ENCODE measurements at regions not wholly inside any gene's neighbourhood (a gene's known extent, or its start where the extent isn't known, plus 50 kb on each side); places are given as distances from the start of the nearest gene placed in this dataset.
"Not testable (repeated sequence)": the region's sequence is repeated elsewhere in the genome, so short reads cannot be mapped to it uniquely, and the experiment has no call there.

DNA sequence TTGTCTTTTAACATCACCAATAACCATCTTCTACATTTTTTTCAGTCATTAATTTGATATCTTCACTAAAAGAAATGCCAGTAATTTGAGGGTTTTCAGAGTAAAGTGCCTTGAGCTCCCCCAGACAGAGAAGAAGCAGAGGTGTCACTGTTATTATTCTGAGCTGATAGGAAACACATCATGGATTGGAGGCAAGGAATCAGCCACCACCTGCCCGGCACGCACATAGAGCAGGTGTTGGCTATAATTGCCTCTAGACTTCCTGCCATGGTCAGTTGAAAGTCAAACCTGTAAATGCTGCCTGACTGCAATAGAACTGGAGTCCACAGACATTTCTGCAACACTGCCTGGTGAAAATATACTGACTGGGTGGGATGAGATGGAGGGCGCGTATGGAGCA is 776.6 kb downstream of the UQCRFS1 start:
- Histone ChIP-seq H3K9ac (ENCODE audit: low read depth, low read length, poor library complexity, severe bottlenecking) (no peak overlapping the region), H3K9me3 (ENCODE audit: insufficient read depth, low read depth, low read length) (no peaks in the 10 kb centered on the region), H3K27me3 (ENCODE audit: insufficient read depth, low read length, poor library complexity, severe bottlenecking) (no peaks in the 10 kb centered on the region), H3F3A (ENCODE audit: low read depth) (no peaks in the 10 kb centered on the region), H4K20me1 (ENCODE audit: insufficient read depth, low read length, poor library complexity, severe bottlenecking) (no peaks in the 10 kb centered on the region), H3K4me2 (ENCODE audit: low read depth, low read length, poor library complexity, severe bottlenecking) (no peak overlapping the region), H3K4me3 (ENCODE audit: low read length, poor library complexity, severe bottlenecking) (no peak overlapping the region), H3K36me3 (ENCODE audit: insufficient read depth, low read length) (no peaks in the 10 kb centered on the region), H3K4me1 (ENCODE audit: insufficient read depth, low read length, poor library complexity, severe bottlenecking) (no peaks in the 10 kb centered on the region), H3K79me2 (ENCODE audit: insufficient read depth, low read length) (no peaks in the 10 kb centered on the region), H2AFZ (ENCODE audit: low read length) (no peak overlapping the region), H3K9me2 (replicated peaks; ENCODE audit: low read depth, low read length) (no peaks in the 10 kb centered on the region)
- no peak for TF ChIP-seq EZH2phosphoT487 (IDR thresholded peaks at IDR 0.05; ENCODE audit: borderline replicate concordance)
- TF ChIP-seq, protein P1, sequence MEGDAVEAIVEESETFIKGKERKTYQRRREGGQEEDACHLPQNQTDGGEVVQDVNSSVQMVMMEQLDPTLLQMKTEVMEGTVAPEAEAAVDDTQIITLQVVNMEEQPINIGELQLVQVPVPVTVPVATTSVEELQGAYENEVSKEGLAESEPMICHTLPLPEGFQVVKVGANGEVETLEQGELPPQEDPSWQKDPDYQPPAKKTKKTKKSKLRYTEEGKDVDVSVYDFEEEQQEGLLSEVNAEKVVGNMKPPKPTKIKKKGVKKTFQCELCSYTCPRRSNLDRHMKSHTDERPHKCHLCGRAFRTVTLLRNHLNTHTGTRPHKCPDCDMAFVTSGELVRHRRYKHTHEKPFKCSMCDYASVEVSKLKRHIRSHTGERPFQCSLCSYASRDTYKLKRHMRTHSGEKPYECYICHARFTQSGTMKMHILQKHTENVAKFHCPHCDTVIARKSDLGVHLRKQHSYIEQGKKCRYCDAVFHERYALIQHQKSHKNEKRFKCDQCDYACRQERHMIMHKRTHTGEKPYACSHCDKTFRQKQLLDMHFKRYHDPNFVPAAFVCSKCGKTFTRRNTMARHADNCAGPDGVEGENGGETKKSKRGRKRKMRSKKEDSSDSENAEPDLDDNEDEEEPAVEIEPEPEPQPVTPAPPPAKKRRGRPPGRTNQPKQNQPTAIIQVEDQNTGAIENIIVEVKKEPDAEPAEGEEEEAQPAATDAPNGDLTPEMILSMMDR (conservative IDR thresholded peaks at IDR 0.05; ENCODE audit: low read length) = no peak

DNA sequence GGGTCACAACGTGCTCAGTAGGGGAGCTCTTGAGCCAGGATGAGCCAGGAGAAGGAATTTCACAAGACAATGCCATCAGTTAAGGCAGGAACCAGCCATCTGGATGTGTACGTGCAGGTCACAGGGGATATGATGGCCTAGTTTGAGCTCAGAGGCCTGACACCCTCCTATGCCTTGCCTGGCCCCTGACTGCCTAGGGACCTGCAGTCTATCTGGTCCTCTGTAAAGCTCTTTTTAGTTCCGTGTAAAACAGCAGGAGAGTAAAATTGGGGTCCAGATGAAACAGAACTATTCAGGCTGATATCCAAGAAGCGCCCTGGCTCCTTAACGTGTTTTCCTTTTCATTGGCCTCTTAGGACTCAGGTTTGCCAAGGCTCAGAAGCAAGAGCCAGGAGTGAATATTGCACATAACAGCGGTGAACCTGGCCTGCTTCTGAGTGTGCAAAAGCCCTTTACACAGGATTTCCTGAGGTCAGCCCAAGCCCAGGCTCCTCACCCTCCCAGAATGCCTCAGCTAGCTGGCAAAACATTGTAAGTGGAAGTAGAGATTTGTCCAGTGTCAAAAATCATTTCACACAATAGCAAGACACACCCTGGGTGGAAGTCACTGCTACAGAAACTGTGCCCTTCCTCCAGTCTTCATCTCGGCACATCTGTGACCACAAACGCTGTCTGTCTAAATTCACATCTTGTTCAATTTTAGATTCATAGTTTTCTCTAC is 777.2 kb downstream of the UQCRFS1 start:
- Histone ChIP-seq H3K4me1 (ENCODE audit: insufficient read depth, low read length, poor library complexity, severe bottlenecking) (no peaks in the 10 kb centered on the region), H2AFZ (ENCODE audit: low read length) (no peak overlapping the region), H3K9me2 (replicated peaks; ENCODE audit: low read depth, low read length) (no peaks in the 10 kb centered on the region), H3K79me2 (ENCODE audit: insufficient read depth, low read length) (no peaks in the 10 kb centered on the region), H3F3A (ENCODE audit: low read depth) (no peaks in the 10 kb centered on the region), H3K4me2 (ENCODE audit: low read depth, low read length, poor library complexity, severe bottlenecking) (no peak overlapping the region), H3K9me3 (ENCODE audit: insufficient read depth, low read depth, low read length) (no peaks in the 10 kb centered on the region), H3K9ac (ENCODE audit: low read depth, low read length, poor library complexity, severe bottlenecking) (no peak overlapping the region), H3K36me3 (ENCODE audit: insufficient read depth, low read length) (no peaks in the 10 kb centered on the region), H4K20me1 (ENCODE audit: insufficient read depth, low read length, poor library complexity, severe bottlenecking) (no peaks in the 10 kb centered on the region), H3K4me3 (ENCODE audit: low read length, poor library complexity, severe bottlenecking) (no peak overlapping the region), H3K27me3 (ENCODE audit: insufficient read depth, low read length, poor library complexity, severe bottlenecking) (no peaks in the 10 kb centered on the region)
- TF ChIP-seq EZH2phosphoT487 (IDR thresholded peaks at IDR 0.05; ENCODE audit: borderline replicate concordance) = no peak
- TF ChIP-seq, protein P1 (conservative IDR thresholded peaks at IDR 0.05; ENCODE audit: low read length) = no peak

DNA sequence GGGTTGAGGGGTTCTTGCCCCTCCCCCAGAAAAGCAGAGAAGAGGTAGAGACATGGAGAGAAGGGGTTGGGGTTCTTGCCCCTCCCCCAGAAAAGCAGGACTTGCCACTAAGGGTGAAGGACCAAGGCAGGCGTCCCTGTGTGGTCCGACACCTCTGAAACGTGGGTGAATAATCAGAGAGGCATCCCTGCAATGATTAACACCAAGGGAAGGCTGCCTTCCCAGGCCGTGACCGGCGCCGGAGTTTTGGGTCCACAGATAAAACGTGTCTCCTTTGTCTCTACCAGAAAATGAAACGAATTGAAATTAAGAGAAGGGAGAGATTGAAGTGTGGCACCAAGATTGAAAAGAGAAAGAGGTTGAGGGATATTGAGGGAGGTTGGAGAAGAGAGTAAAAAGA is 778.2 kb downstream of the UQCRFS1 start:
- not testable (repeated sequence) for H3K9ac ChIP-seq (ENCODE audit: low read depth, low read length, poor library complexity, severe bottlenecking); H3K9me2 ChIP-seq (replicated peaks; ENCODE audit: low read depth, low read length); H3K4me1 ChIP-seq (ENCODE audit: insufficient read depth, low read length, poor library complexity, severe bottlenecking); H3F3A ChIP-seq (ENCODE audit: low read depth); H3K79me2 ChIP-seq (ENCODE audit: insufficient read depth, low read length); H3K4me3 ChIP-seq (ENCODE audit: low read length, poor library complexity, severe bottlenecking); H2AFZ ChIP-seq (ENCODE audit: low read length); H3K36me3 ChIP-seq (ENCODE audit: insufficient read depth, low read length); H3K27me3 ChIP-seq (ENCODE audit: insufficient read depth, low read length, poor library complexity, severe bottlenecking); H4K20me1 ChIP-seq (ENCODE audit: insufficient read depth, low read length, poor library complexity, severe bottlenecking); H3K9me3 ChIP-seq (ENCODE audit: insufficient read depth, low read depth, low read length); H3K4me2 ChIP-seq (ENCODE audit: low read depth, low read length, poor library complexity, severe bottlenecking)

DNA sequence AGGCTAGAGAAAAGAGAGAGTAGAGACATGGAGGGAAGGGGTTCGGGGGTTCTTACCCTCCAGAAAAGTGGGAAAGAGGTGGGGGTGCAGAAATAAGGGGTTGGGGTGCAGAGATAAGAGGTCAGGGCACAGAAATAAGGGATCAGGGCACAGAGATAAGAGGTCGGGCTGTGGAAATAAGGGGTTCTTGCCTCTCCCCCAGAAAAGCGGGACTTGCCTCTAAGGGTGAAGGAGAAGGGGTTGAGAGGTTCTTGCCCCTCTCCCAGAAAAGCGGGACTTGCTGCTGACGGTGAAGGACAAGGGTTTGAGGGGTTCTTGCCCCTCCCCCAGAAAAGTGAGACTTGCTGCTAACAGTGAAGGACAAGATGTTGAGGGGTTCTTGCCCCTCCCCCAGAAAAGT is 778.6 kb downstream of the UQCRFS1 start:
- H3K4me3 ChIP-seq (ENCODE audit: low read length, poor library complexity, severe bottlenecking); H4K20me1 ChIP-seq (ENCODE audit: insufficient read depth, low read length, poor library complexity, severe bottlenecking); H3K4me1 ChIP-seq (ENCODE audit: insufficient read depth, low read length, poor library complexity, severe bottlenecking); H3K36me3 ChIP-seq (ENCODE audit: insufficient read depth, low read length); H3F3A ChIP-seq (ENCODE audit: low read depth); H3K9me2 ChIP-seq (replicated peaks; ENCODE audit: low read depth, low read length); H3K9ac ChIP-seq (ENCODE audit: low read depth, low read length, poor library complexity, severe bottlenecking); H3K79me2 ChIP-seq (ENCODE audit: insufficient read depth, low read length); H2AFZ ChIP-seq (ENCODE audit: low read length); H3K4me2 ChIP-seq (ENCODE audit: low read depth, low read length, poor library complexity, severe bottlenecking); H3K9me3 ChIP-seq (ENCODE audit: insufficient read depth, low read depth, low read length); H3K27me3 ChIP-seq (ENCODE audit: insufficient read depth, low read length, poor library complexity, severe bottlenecking): not testable (repeated sequence)

DNA sequence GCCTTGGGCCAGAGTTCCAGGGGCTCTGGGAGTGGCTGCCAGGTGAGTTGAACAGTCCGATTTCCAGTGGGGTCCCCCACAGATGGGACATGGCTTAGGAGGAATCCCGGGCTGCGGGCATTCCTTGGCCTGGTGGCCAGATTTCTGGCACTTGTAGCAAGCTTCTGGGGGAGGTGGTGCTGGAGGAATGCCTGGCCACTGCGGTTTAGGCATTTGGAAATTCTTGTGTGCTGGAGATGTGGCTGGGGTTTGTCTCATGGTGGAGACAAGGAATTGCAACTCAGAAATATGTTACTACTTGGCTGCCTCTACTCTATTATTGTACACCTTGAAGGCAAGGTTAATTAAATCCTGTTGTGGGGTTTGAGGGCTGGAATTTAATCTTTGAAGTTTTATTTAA is 779.8 kb downstream of the UQCRFS1 start:
- not testable (repeated sequence) for H3K79me2 ChIP-seq (ENCODE audit: insufficient read depth, low read length)

More for the DNA sequence above, 779.8 kb downstream of the UQCRFS1 start:
- not testable (repeated sequence) for H4K20me1 ChIP-seq (ENCODE audit: insufficient read depth, low read length, poor library complexity, severe bottlenecking); H3F3A ChIP-seq (ENCODE audit: low read depth); H3K9me2 ChIP-seq (replicated peaks; ENCODE audit: low read depth, low read length); H3K9ac ChIP-seq (ENCODE audit: low read depth, low read length, poor library complexity, severe bottlenecking); H3K4me1 ChIP-seq (ENCODE audit: insufficient read depth, low read length, poor library complexity, severe bottlenecking); H3K36me3 ChIP-seq (ENCODE audit: insufficient read depth, low read length); H3K27me3 ChIP-seq (ENCODE audit: insufficient read depth, low read length, poor library complexity, severe bottlenecking); H2AFZ ChIP-seq (ENCODE audit: low read length); H3K9me3 ChIP-seq (ENCODE audit: insufficient read depth, low read depth, low read length); H3K4me2 ChIP-seq (ENCODE audit: low read depth, low read length, poor library complexity, severe bottlenecking); H3K4me3 ChIP-seq (ENCODE audit: low read length, poor library complexity, severe bottlenecking)

Measured in Loucy (cell line).